GM13976 (cell line): ENCODE measurements at regions not wholly inside any gene's neighbourhood (a gene's known extent, or its start where the extent isn't known, plus 50 kb on each side); places are given as distances from the start of the nearest gene placed in this dataset.

ENCODE experiments used
- DNase-seq: peaks from one replicate; pipeline ENCODE4 v3.0.0; 2012; ENCODE audit warnings: low spot score
- in situ Hi-C: fragments of 300-500 bp; cut with MboI; formaldehyde crosslinking; loops from one replicate; pipeline ENCODE4 v1.12.0; 2022; ENCODE audit warnings: low sequenced_read_pairs, mixed read lengths, inconsistent platforms; ENCODE audit not compliant: unreplicated experiment
- TF ChIP-seq, protein P1 (sequence below): IDR thresholded peaks from 2 replicates; pipeline ENCODE4 v1.5.1; 2012; ENCODE audit warnings: borderline replicate concordance, mild to moderate bottlenecking; ENCODE audit not compliant: insufficient read depth; ENCODE audit errors: extremely low read depth, missing control alignments, control extremely low read depth

DNA sequence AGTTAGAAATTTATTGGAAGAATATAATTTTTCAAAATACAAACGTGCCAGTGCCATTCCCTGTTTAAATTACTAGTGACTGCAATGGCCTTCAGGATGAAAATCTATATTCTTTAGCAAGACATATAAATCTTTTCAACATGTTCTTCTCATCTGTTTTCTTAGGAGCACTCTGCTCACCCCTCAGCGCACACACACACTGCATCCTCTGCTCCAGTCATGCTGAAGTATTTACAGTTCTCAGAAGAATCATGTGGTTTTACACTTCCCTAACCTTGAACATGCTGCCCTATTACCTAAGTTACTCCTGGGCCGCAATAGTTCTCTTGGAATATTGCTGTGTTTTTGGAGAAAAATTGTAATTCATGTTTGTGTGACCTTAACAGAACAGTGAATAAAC lies 820.6 kb downstream of the CDH8 start:
- no peak for DNase-seq
- TF ChIP-seq, protein P1, sequence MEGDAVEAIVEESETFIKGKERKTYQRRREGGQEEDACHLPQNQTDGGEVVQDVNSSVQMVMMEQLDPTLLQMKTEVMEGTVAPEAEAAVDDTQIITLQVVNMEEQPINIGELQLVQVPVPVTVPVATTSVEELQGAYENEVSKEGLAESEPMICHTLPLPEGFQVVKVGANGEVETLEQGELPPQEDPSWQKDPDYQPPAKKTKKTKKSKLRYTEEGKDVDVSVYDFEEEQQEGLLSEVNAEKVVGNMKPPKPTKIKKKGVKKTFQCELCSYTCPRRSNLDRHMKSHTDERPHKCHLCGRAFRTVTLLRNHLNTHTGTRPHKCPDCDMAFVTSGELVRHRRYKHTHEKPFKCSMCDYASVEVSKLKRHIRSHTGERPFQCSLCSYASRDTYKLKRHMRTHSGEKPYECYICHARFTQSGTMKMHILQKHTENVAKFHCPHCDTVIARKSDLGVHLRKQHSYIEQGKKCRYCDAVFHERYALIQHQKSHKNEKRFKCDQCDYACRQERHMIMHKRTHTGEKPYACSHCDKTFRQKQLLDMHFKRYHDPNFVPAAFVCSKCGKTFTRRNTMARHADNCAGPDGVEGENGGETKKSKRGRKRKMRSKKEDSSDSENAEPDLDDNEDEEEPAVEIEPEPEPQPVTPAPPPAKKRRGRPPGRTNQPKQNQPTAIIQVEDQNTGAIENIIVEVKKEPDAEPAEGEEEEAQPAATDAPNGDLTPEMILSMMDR, result no peak
- in situ Hi-C loops, result no loop called here

DNA sequence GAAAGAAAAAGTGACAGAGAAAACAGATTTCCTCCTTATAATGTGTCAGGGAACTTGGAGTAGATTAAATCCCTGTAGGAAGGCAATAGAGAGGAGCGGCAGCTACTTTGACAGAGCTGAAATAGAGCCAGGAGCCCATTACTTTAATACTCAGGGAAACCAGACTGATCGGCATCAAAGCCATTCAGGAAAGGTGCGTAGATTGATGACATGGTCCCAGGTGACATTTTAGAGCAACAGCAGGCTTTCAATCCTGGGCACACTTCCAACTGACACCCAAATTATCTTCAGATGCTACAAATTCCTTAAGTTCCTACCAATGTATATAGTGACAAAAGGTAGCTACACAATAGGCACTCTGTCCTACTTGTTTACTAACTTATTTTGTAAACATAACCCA lies 821.5 kb downstream of the CDH8 start:
- DNase-seq, result no peak
- in situ Hi-C loops, result no loop called here
- TF ChIP-seq, protein P1, result no peak

DNA sequence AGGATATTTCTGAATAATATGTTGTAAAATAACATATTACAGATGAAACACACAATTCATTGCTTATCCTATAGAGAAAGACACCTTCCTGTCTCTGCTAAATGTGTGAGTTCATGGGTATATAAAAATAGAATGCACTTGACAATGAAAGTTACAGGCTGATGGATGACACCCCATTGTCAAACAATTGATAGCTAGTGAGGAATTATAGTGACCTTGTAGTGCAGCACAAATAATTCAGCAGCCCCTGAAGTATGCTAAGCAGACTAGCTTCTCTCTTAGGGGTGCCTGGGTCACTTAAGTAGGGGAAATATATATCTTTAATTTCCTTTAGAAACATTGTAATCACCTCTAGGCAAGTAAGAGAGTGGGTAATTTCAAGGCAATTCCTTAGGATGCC lies 826.2 kb downstream of the CDH8 start:
- in situ Hi-C loops, result no loop called here
- TF ChIP-seq, protein P1, result no peak
- no peak for DNase-seq

DNA sequence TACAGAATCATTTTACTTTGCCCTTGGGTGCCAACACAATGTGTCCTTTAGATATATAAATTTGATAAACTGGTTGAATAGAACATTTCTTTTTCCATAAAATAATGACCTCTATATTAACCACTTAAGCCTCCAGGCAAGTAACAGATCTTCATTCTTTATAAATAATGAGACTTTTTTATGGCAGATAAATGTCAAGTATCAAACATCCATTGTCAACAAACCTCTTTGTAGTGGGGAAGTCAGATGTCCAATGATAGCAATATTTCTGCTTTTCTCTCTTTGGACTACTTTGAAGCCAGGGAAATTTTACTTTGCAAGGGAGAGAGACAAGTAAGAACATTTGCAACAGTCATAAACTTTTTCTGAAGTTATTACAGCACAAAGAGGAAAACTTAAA lies 841.2 kb downstream of the CDH8 start:
- no peak for DNase-seq
- in situ Hi-C loops, result no loop called here
- TF ChIP-seq, protein P1, result no peak

DNA sequence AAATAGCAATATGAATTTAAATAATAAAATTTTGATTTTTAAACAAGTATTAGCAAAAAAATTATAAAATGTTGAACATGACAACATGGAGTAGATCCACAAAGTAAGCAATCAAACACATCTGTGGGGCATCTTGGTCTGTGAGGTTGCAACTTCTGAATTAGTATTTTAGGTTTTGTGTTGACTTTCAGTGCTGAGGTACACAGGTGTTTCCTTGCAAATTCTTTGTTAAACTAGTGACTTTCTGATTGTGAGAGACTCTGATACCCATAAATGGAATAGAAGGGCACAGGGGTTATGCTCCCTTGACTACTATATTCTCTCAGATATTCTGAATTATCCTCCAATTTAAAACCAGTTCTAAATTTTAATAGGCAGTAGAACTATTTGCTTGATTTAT lies 841.7 kb downstream of the CDH8 start:
- TF ChIP-seq, protein P1, result no peak
- no peak for DNase-seq
- in situ Hi-C loops, result no loop called here

DNA sequence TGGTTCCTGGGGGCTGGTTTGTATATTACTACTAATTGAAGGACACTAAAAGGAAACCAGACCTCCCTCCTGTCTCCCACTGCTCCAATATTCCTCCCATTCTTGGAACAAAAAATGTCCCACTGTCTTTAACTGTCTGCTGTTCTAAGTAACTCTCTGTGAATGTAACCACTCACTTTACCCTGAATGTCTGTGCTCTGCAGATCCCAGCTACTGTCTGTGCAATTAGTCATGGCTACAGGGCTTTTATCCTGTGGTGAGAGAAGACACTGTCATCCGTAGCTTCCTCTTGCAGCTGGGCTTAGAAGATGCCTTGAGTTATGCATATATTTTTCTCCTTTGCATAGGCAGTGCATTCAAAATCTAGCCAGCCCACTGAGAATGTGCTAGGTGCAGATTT lies 853.8 kb downstream of the CDH8 start:
- in situ Hi-C loops, result no loop called here
- TF ChIP-seq, protein P1, result no peak
- no peak for DNase-seq

DNA sequence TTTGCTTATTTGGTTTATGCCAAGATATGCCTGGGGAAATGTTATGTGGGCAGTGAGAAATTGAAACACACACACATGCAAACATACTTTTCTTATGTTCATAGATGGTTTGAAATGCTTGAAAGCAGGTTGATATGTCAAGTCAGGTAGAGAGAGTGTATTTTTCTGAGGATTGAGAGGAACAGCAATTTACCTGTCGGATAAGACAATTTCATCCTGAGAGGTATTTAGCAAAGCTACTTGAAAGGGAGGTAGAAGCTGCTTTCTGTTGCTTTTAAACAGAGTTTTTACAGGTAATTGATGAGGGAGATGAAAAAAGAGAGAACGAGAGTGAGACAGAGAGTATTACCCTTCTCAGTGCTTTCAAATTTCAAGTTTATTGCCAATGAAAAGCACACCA lies 854.3 kb downstream of the CDH8 start:
- in situ Hi-C loops, result no loop called here
- TF ChIP-seq, protein P1, result no peak
- DNase-seq, result no peak
